Esophagus muscularis mucosa (tissue), 4 donors: ENCODE measurements at regions not wholly inside any gene's neighbourhood (a gene's known extent, or its start where the extent isn't known, plus 50 kb on each side); places are given as distances from the start of the nearest gene placed in this dataset.

Experiments
- DNase-seq: peaks from one replicate; pipeline ENCODE4 v3.0.0-alpha.2; 2017; ENCODE audit errors: extremely low spot score
- H3K27ac ChIP-seq, 4 donors: fragments of 200-600 bp; sonication (generic); replicated peaks in 1 of 4; 1 replicate in 3 of 4; 2 replicates in 1 of 4; pipeline ENCODE4 v1.5.1; 2016 to 2019; ENCODE audit warnings: mild to moderate bottlenecking in 1 of 4
- H3K27me3 ChIP-seq, 4 donors: fragments of 200-600 bp; sonication (generic); one replicate each; pipeline versions ENCODE4 v1.5.1 to v1.6.0; 2016 to 2019
- H3K36me3 ChIP-seq, 4 donors: fragments of 200-600 bp; sonication (generic); one replicate each; pipeline ENCODE4 v1.5.1; 2016 to 2019
- H3K4me1 ChIP-seq, 4 donors: fragments of 200-600 bp; sonication (generic); one replicate each; pipeline ENCODE4 v1.5.1; 2016 to 2019
- H3K4me3 ChIP-seq, 4 donors: fragments of 200-600 bp; sonication (generic); 1 replicate in 2 of 4; 2 replicates in 2 of 4; pipeline ENCODE4 v1.5.1; 2016 to 2019; ENCODE audit warnings: mild to moderate bottlenecking in 4 of 4, moderate library complexity in 1 of 4
- H3K9me3 ChIP-seq, 4 donors: fragments of 200-600 bp; sonication (generic); 1 replicate in 3 of 4; 2 replicates in 1 of 4; pipeline ENCODE4 v1.5.1; 2016 to 2019
- EP300 ChIP-seq: sonication (generic); formaldehyde crosslinking; IDR thresholded peaks from one replicate; pipeline ENCODE4 v1.6.1; 2017; ENCODE audit warnings: antibody characterized with exemption
- POLR2A ChIP-seq: fragments of 450-650 bp; IDR thresholded peaks from one replicate; pipeline ENCODE4 v1.6.1; 2017; ENCODE audit warnings: antibody characterized with exemption, moderate library complexity, mild to moderate bottlenecking, low read depth
- POLR2AphosphoS5 ChIP-seq, 2 donors: sonication (generic); formaldehyde crosslinking; IDR thresholded peaks; one replicate each; pipeline ENCODE4 v1.6.1; 2017; ENCODE audit warnings: antibody characterized with exemption in 2 of 2
- whole genome bisulfite sequencing: methylation state at CpG from one replicate; pipeline ENCODE4 v1.1.5; 2018; 5-methylcytosine and 5-hydroxymethylcytosine counted together
- intact Hi-C: fragments of 100-400 bp; cut with DNase I; formaldehyde crosslinking; loops from one replicate; pipeline ENCODE4 v1.15.1; 2023
- TF ChIP-seq, protein P1 (sequence below), 3 experiments: fragments of 200-600 bp in 2 of 3; fragments of 450-650 bp in 1 of 3; sonication (generic) in 2 of 3; IDR thresholded peaks; one replicate each; pipeline ENCODE4 v1.5.1; 2017 to 2019; ENCODE audit warnings: antibody characterized with exemption in 3 of 3, mild to moderate bottlenecking in 2 of 3, moderate library complexity in 1 of 3

DNA sequence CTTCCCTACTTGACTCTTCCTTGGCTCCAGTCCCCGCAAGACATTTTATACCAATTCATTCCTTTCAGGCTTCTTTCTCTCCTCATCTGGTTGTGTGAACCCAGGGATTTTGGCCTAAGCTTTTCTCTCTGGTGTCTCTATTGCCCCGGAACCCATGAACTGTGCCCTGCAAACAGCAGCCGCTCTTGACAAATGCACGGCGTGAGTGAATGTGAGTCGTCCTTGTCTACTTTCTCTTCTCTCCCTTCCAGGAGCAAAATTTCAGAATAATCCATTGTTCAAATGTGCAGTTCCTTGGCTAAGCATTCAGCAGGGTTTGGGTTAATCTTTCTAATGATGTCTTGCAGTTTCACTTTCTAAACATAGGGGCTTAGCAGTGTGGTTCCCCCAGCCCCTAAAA lies 250.4 kb upstream of the IRX4 start:
- 47% methylated on average over 6 of the region's 6 CpGs for WGBS
- Histone ChIP-seq H3K4me1 (peaks cover 0 to 15% (median 6%) of the 10 kb centered on the region in 4 donors), H3K36me3 (no peaks in the 10 kb centered on the region), H3K27ac (no peak overlapping the region), H3K4me3 (no peak overlapping the region), H3K27me3 (peaks cover 0 to 34% (median 0%) of the 10 kb centered on the region in 4 donors), H3K9me3 (no peaks in the 10 kb centered on the region)
- no peak for TF ChIP-seq POLR2AphosphoS5 (IDR thresholded peaks at IDR 0.05)
- no peak for TF ChIP-seq EP300
- TF ChIP-seq POLR2A: no peak
- intact Hi-C loops: no loop called here
- DNase-seq: no peak

DNA sequence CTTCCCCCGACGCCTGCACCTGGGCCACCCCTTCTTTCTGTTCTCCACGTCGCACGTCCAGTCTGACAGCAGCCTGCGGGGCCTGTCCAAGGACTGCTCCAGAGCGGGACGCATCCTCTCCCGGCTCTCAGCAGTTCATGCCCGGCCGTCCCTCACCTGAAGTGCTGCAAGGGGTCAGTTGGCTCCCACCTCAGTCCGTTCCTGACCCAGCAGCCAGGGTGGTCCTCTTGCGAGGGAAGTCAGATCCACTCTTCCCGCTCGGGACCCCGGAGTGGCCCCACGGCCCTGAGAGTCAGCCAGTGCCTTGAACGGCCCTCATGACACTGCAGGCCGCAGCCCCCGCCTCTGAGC lies 249.7 kb upstream of the IRX4 start:
- no peaks in the 10 kb centered on the region for H3K36me3 ChIP-seq
- peaks cover 0 to 15% (median 6%) of the 10 kb centered on the region in 4 donors for H3K4me1 ChIP-seq
- H3K4me3 ChIP-seq: no peak overlapping the region
- intact Hi-C loops: no loop called here
- peaks cover 0 to 36% (median 0%) of the 10 kb centered on the region in 4 donors for H3K27me3 ChIP-seq
- 81% methylated on average over 20 of the region's 20 CpGs for WGBS
- no peaks in the 10 kb centered on the region for H3K9me3 ChIP-seq
- TF ChIP-seq, protein P1, sequence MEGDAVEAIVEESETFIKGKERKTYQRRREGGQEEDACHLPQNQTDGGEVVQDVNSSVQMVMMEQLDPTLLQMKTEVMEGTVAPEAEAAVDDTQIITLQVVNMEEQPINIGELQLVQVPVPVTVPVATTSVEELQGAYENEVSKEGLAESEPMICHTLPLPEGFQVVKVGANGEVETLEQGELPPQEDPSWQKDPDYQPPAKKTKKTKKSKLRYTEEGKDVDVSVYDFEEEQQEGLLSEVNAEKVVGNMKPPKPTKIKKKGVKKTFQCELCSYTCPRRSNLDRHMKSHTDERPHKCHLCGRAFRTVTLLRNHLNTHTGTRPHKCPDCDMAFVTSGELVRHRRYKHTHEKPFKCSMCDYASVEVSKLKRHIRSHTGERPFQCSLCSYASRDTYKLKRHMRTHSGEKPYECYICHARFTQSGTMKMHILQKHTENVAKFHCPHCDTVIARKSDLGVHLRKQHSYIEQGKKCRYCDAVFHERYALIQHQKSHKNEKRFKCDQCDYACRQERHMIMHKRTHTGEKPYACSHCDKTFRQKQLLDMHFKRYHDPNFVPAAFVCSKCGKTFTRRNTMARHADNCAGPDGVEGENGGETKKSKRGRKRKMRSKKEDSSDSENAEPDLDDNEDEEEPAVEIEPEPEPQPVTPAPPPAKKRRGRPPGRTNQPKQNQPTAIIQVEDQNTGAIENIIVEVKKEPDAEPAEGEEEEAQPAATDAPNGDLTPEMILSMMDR (IDR thresholded peaks at IDR 0.05): no peak
- TF ChIP-seq POLR2AphosphoS5 (IDR thresholded peaks at IDR 0.05) (no peak), EP300 (no peak), POLR2A (no peak)
- no peak overlapping the region for H3K27ac ChIP-seq
- DNase-seq: no peak

DNA sequence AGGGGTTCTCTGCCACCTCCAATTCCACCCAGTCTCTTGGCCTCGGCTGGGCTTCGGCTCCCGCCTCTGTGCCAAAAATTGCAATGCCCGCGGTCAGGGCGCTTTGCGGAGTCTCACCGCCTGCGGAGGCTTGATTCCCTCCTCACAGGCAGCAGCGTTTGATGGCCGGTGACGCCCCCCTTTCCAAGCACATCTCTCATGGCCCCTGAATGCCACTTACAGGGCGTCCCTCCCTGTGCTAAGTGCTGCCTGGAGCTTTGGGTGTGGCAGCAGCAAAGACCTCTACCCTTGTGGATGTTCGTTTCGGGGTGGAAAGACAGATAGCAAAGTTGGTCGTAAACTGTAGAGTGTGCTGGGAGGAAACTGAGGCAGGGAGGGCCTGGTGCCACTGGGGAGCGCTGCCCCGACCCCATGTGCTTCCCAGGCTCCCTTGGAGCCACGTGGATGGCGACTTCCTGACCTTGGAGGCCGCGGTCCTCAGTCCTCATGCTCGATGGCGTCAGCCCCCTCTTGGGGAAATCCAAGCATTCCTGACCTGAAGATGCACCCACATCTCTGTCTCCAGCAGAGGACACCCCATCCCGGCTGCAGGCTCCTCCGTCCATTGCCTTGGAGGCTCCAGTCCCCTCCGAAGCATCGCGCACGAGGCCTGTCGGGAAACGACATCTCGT lies 249.2 kb upstream of the IRX4 start:
- TF ChIP-seq, protein P1 (IDR thresholded peaks at IDR 0.05): no peak
- TF ChIP-seq POLR2AphosphoS5 (IDR thresholded peaks at IDR 0.05) (no peak), EP300 (no peak), POLR2A (no peak)
- no peaks in the 10 kb centered on the region for H3K9me3 ChIP-seq
- no peak for DNase-seq
- peaks cover 0 to 31% (median 0%) of the 10 kb centered on the region in 4 donors for H3K27me3 ChIP-seq
- H3K4me1 ChIP-seq: peaks cover 0 to 15% (median 6%) of the 10 kb centered on the region in 4 donors
- H3K4me3 ChIP-seq: no peak overlapping the region
- H3K36me3 ChIP-seq: no peaks in the 10 kb centered on the region
- 94% methylated on average over 31 of the region's 33 CpGs for WGBS
- intact Hi-C loops: no loop called here
- no peak overlapping the region for H3K27ac ChIP-seq

DNA sequence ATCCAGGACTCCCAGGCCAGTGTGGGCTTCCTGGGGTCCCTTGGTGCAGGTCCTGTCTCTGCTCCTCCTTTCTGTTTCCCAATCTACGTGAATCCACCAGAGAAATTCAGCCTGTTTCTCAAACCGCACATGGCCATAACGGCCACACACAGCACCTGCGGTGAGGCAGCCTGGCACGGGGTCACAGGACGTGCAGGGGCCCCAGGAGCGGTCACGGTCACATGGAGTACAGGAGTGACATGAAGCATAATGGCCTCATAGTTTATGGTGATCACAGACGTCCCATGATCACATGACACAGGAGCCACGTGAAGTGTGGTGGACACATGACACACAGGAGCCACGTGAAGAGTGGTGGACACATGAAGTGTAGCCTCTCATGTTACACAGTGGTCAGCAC lies 248.5 kb upstream of the IRX4 start:
- H3K9me3 ChIP-seq: no peaks in the 10 kb centered on the region
- peaks cover 0 to 15% (median 6%) of the 10 kb centered on the region in 4 donors for H3K4me1 ChIP-seq
- H3K4me3 ChIP-seq: no peak overlapping the region
- no peaks in the 10 kb centered on the region for H3K36me3 ChIP-seq
- H3K27me3 ChIP-seq: peaks cover 0 to 24% (median 0%) of the 10 kb centered on the region in 4 donors
- DNase-seq: no peak
- intact Hi-C loops: no loop called here
- TF ChIP-seq POLR2A (no peak), POLR2AphosphoS5 (IDR thresholded peaks at IDR 0.05) (no peak), EP300 (no peak)
- TF ChIP-seq, protein P1 (IDR thresholded peaks at IDR 0.05): no peak
- H3K27ac ChIP-seq: no peak overlapping the region
- WGBS: 82% methylated on average over 10 of the region's 11 CpGs

DNA sequence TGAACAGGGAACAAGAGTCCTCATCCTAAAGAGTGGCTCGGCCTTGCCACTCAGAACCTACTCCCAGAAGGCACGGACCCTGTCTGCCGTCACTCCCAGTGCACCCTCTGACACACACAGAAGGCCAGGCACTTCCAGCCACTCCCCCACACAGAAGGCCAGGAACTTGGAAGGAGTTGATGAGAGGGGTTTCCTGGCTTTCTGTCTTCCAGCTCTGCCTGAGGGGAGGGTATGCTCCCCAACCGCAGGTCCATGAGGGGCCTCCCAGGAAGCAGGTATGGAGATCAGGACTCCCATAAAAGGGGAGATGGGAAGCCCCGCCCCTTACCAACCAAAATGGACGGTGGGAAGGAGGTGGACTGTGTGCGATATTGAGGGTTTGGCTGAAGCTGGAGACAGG lies 247.6 kb upstream of the IRX4 start:
- 84% methylated on average over 7 of the region's 7 CpGs for WGBS
- TF ChIP-seq EP300 (no peak), POLR2A (no peak), POLR2AphosphoS5 (IDR thresholded peaks at IDR 0.05) (no peak)
- TF ChIP-seq, protein P1 (IDR thresholded peaks at IDR 0.05): no peak
- DNase-seq: no peak
- Histone ChIP-seq H3K9me3 (no peaks in the 10 kb centered on the region), H3K27me3 (peaks cover 0 to 26% (median 0%) of the 10 kb centered on the region in 4 donors), H3K36me3 (no peaks in the 10 kb centered on the region), H3K4me1 (peaks cover 0 to 15% (median 6%) of the 10 kb centered on the region in 4 donors), H3K4me3 (no peak overlapping the region), H3K27ac (no peak overlapping the region)
- intact Hi-C loops: no loop called here
